ENCODE measurements at regions not wholly inside any gene's neighbourhood (a gene's known extent, or its start where the extent isn't known, plus 50 kb on each side); places are given as distances from the start of the nearest gene placed in this dataset.

GRCh38 chr3:73866846-73867245 lies 242.1 kb upstream of the PDZRN3 start:
- 74 to 82% methylated on average over 2 of the region's 2 CpGs for WGBS, 2 donors
- intact Hi-C loops (cut with DNase I): no loop called here
- ATAC-seq (no peak), DNase-seq (no peak), FAIRE-seq (no peak)
- Histone ChIP-seq H3K4me1 (no peaks in the 10 kb centered on the region), H3K36me3 (no peaks in the 10 kb centered on the region), H3K4me3 (no peak overlapping the region), H3K27me3 (no peaks in the 10 kb centered on the region), H3K9me3 (no peaks in the 10 kb centered on the region), H3K27ac (no peak overlapping the region)
- no peak for TF ChIP-seq CTCF (IDR thresholded peaks at IDR 0.05)

- ATAC-seq (no peak), DNase-seq (no peak), FAIRE-seq (no peak)
- no peaks in the 10 kb centered on the region for H3K36me3 ChIP-seq
- 84 to 90% methylated on average over 5 of the region's 5 CpGs for WGBS, 2 donors
- H3K27ac ChIP-seq: no peak overlapping the region
- no peaks in the 10 kb centered on the region for H3K9me3 ChIP-seq
- TF ChIP-seq CTCF (IDR thresholded peaks at IDR 0.05): no peak
- H3K4me1 ChIP-seq: no peaks in the 10 kb centered on the region
- intact Hi-C loops (cut with DNase I): no loop called here
- no peak overlapping the region for H3K4me3 ChIP-seq
- no peaks in the 10 kb centered on the region for H3K27me3 ChIP-seq
Observed at GRCh38 chr3:73863546-73864079, 238.9 kb upstream of the PDZRN3 start.

- intact Hi-C loops (cut with DNase I): no loop called here
- Histone ChIP-seq H3K9me3 (no peaks in the 10 kb centered on the region), H3K27ac (no peak overlapping the region), H3K27me3 (no peaks in the 10 kb centered on the region), H3K36me3 (no peaks in the 10 kb centered on the region), H3K4me1 (no peaks in the 10 kb centered on the region), H3K4me3 (no peak overlapping the region)
- DNase-seq (no peak), ATAC-seq (no peak), FAIRE-seq (no peak)
- TF ChIP-seq CTCF (IDR thresholded peaks at IDR 0.05): no peak
- WGBS, 2 donors: 92 to 93% methylated on average over 1 of the region's 1 CpG
Observed at GRCh38 chr3:73855813-73856212, 231.1 kb upstream of the PDZRN3 start.

- intact Hi-C loops (cut with DNase I): loop anchor here in 1 of 3 donors (5.0 to 10.0 kb wide), 2 partner anchors 334 to 746 kb away; no protein-coding TSS in a partner anchor
Observed at GRCh38 chr3:73848173-73848906, 223.6 kb upstream of the PDZRN3 start.

More at GRCh38 chr3:73848173-73848906, 223.6 kb upstream of the PDZRN3 start:
- FAIRE-seq (peak; percentile 92), DNase-seq (no peak), ATAC-seq (peak in 3 of 4 donors; percentile 51 to 75 (median 69))
- Histone ChIP-seq H3K4me1 (no peaks in the 10 kb centered on the region), H3K36me3 (no peaks in the 10 kb centered on the region), H3K27me3 (no peaks in the 10 kb centered on the region), H3K9me3 (no peaks in the 10 kb centered on the region), H3K27ac (no peak overlapping the region), H3K4me3 (no peak overlapping the region)
- WGBS, 2 donors: 17 to 18% methylated on average over 4 of the region's 4 CpGs
- peak; percentile 20 to 40 (median 36) for TF ChIP-seq CTCF (IDR thresholded peaks at IDR 0.05)

Data from pancreas (tissue), 10 donors.